Jurkat, Clone E6-1 (cell line): ENCODE measurements at regions not wholly inside any gene's neighbourhood (a gene's known extent, or its start where the extent isn't known, plus 50 kb on each side); places are given as distances from the start of the nearest gene placed in this dataset.
A peak's percentile ranks its signal among the peaks of the same experiment; 100 is the strongest.
"Not testable (repeated sequence)": the region's sequence is repeated elsewhere in the genome, so short reads cannot be mapped to it uniquely, and the experiment has no call there.

Experiments used
- DNase-seq: peaks from one replicate; pipeline ENCODE4 v3.0.0-alpha.2; 2011; ENCODE audit warnings: low read depth, low spot score
- H3K4me3 ChIP-seq: 2 replicates; pipeline ENCODE4 v1.5.1; 2011; ENCODE audit warnings: mild to moderate bottlenecking, low read length, control low read depth, moderate library complexity

GRCh38 chr6:85157311-85157710 is 292.6 kb upstream of the NT5E start:
- DNase-seq, result no peak
- H3K4me3 ChIP-seq, result no peak overlapping the region

DNA sequence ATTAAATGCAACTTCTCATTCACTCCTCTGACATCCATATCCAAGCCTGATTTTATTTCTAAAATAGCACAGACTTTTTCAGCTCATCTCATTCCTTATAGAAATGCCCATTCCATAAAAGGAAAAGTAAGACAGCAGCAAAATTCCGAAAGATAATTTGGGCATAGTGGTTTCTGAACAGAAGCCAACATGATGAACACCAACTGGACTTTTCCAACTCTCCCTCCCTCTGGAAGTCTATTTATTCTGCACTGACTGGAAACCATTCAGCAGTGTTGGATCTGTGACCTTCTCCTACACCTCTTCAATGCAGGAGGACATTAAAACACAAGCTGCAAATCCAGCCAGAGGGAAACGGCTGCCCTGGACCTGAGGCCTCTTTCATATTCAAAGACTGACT is 306.2 kb upstream of the NT5E start:
- H3K4me3 ChIP-seq, result no peak overlapping the region

GRCh38 chr6:85137865-85138264 is 312.0 kb upstream of the NT5E start:
- no peak overlapping the region for H3K4me3 ChIP-seq
- DNase-seq, result no peak

More for the DNA sequence above, 306.2 kb upstream of the NT5E start:
- no peak for DNase-seq

DNA sequence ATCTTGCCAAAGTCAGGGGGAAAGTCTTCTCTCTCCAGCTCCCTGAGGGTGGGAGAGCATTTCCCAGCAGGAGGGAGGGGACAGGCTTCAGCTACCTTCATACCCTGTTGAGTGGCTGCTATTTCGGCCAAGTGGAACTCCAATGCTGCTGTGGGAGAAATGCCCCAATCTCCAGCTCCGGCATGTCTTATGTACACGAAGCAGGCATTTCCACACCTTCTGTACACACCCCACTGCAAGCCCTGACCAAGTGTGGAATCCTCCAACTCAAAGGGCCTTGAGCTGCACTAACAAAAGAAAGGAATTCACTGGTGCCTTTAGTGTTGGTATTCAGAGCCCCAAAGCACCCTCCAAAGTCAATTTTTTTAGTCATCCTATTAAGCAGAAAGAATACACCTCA is 313.6 kb upstream of the NT5E start:
- no peak overlapping the region for H3K4me3 ChIP-seq
- DNase-seq, result no peak

- H3K4me3 ChIP-seq, result no peak overlapping the region
- no peak for DNase-seq
Observed at GRCh38 chr6:85135376-85136094, 314.3 kb upstream of the NT5E start.

DNA sequence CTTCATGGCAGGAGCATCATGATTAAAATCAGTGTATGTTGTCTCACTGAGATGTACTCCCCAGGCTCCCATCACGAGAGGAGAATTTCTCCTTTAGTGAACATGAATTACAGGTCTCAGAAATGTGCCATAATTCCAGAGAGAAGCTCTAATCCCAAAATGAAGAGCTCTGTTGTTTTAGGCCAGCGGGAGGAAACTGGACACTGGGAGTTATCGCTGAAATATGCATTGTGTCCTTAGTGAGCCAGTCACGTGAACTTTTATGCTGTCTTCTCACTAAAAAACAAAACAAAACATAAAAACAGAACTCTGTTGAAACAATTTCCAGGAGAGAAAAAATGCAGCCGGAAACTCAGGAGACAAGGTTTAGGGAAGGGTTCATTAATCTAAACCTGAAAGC is 315.7 kb upstream of the NT5E start:
- no peak for DNase-seq

GRCh38 chr6:85132091-85132490 is 317.8 kb upstream of the NT5E start:
- H3K4me3 ChIP-seq, result no peak overlapping the region
- no peak for DNase-seq

More for the DNA sequence above, 315.7 kb upstream of the NT5E start:
- no peak overlapping the region for H3K4me3 ChIP-seq

DNA sequence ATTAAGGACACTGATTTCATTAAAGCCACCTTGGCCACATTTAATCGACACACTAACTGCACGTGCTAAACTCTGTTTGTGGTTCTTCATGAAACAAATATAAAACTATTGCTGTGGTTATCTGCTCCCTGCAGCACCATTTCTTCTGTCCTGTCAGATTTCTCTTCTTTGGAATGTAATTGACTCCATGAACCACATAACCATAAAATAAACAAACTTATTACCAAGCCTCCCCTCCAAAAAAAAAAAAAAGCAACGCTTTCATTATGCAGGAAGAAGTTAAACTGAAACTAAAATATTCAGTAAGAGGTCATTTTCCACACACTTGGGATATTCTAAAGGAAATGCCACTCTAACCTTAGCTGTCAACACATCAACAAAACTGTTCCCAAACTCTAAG is 319.1 kb upstream of the NT5E start:
- DNase-seq, result no peak

GRCh38 chr6:85129881-85130280 is 320.0 kb upstream of the NT5E start:
- no peak for DNase-seq
- no peak overlapping the region for H3K4me3 ChIP-seq

More for the DNA sequence above, 319.1 kb upstream of the NT5E start:
- no peak overlapping the region for H3K4me3 ChIP-seq

DNA sequence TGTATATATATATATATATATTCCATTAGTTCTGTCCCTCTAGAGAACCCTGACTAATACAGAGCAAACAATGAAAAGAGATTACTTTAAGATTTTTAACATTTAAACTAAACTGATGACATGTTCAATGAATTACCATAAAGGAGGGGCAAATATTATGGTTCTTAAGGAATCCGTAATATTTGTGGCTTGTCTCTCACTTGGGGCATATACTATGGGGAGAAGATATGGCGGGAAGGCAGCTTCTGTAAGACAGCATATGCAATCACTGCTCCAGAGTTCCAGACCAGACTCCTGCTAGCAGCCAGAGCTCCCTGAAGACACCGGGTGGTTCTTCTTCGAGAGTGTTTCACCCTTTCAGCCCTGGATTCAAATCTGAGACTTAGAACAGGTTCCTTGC is 321.1 kb upstream of the NT5E start:
- H3K4me3 ChIP-seq, result no peak overlapping the region
- no peak for DNase-seq

DNA sequence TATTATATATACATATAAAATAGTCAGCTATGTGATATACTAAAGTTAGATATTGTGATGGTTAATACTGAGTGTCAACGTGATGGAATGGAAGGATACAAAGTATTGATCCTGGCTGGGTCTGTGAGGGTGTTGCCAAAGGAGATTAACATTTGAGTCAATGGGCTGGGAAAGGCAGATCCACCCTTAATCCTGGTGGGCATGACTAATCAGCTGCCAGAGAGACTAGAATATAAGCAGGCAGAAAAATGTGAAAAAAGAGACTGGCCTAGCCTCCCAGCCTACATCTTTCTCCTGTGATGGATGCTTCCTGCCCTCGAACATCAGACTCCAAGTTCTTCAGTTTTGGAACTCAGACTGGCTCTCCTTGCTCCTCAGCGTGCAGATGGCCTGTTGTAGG is 321.6 kb upstream of the NT5E start:
- H3K4me3 ChIP-seq, DNase-seq: not testable (repeated sequence)

GRCh38 chr6:85127696-85128243 is 322.1 kb upstream of the NT5E start:
- DNase-seq, result no peak
- H3K4me3 ChIP-seq, result no peak overlapping the region

DNA sequence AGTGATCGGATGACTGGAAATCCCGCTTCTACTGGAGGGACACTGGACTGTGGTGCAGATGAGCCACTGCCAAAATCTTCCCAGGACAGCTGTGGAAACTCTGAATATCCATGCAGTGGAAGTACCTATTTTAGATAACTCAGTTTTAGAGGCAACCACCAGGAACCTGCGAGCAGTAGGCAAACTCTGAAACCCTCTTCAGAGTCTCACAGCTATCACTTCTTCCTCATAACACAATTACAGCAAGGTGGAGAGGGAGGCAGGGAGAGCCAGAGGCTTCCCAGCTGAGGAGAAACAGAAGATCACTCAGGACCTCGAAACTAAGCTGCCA is 322.8 kb upstream of the NT5E start:
- no peak for DNase-seq
- no peak overlapping the region for H3K4me3 ChIP-seq

GRCh38 chr6:85126485-85127167 is 323.3 kb upstream of the NT5E start:
- no peak overlapping the region for H3K4me3 ChIP-seq
- peak; percentile 26 for DNase-seq

GRCh38 chr6:85125526-85125925 is 324.4 kb upstream of the NT5E start:
- no peak for DNase-seq
- H3K4me3 ChIP-seq, result no peak overlapping the region

- no peak for DNase-seq
- no peak overlapping the region for H3K4me3 ChIP-seq
Observed at GRCh38 chr6:85124472-85125354, 325.2 kb upstream of the NT5E start.

GRCh38 chr6:85121158-85121557 is 328.7 kb upstream of the NT5E start:
- no peak overlapping the region for H3K4me3 ChIP-seq
- no peak for DNase-seq

DNA sequence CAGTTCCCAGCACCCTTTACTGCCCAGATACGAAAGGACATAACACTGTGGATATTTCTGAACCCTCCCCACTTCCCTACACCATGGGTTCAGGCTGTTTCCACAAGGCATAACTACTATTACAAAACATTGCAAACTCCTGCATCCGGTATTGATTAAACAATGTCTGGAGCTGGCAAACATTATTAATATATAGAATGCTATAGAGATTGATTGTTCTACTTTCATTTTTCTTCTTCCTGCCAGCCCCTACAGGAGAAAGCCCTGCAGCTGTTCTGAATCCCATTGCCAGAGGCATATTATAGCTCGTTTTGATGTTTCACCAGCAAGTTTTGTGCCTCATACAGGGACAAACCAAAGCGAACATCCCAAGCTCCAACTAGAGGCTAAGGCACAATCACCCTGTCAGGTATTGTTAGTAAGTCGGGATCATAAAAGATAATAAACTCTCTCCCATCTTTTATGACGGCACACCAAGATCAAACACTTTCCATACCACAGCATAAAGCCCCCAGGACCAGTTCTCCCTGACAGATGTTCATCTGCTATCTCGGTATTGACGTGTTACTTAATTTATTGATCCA is 331.1 kb upstream of the NT5E start:
- no peak for DNase-seq
- H3K4me3 ChIP-seq, result no peak overlapping the region

GRCh38 chr6:85118233-85118632 is 331.6 kb upstream of the NT5E start:
- DNase-seq, result no peak

More at GRCh38 chr6:85118233-85118632, 331.6 kb upstream of the NT5E start:
- no peak overlapping the region for H3K4me3 ChIP-seq
